ENCODE measurements at regions not wholly inside any gene's neighbourhood (a gene's known extent, or its start where the extent isn't known, plus 50 kb on each side); places are given as distances from the start of the nearest gene placed in this dataset.

DNA sequence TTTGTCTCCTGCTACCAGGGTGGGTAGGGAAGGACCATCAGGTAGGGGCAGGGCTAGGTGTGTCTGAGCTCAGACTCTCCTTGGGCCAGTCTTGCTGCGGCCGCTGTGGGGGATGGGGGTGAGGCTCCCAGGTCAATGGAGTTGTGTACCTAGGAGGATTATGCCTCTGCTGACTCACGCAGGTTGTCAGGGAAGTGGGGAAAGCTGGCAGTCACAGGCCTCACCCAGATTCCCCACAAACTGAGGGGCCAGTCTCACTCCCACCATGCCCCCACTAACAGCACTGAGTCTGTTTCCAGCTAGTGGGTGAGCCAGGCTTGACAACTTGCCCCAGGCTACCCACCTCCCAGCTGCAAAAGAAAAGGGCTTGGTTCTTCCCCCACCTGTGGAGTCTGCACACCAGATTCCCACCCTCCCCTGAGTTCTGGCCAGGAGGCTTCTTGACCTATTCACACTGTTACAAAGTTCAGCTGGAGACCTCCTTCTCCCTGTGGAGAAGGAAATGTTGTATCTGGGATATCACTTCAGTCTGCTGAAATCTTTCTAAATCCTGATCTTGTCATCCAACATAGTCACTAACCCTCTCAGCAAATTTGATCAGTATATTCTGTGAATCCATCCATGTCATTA is 69.2 kb upstream of the GJA8 start:
- TF ChIP-seq, protein P1, sequence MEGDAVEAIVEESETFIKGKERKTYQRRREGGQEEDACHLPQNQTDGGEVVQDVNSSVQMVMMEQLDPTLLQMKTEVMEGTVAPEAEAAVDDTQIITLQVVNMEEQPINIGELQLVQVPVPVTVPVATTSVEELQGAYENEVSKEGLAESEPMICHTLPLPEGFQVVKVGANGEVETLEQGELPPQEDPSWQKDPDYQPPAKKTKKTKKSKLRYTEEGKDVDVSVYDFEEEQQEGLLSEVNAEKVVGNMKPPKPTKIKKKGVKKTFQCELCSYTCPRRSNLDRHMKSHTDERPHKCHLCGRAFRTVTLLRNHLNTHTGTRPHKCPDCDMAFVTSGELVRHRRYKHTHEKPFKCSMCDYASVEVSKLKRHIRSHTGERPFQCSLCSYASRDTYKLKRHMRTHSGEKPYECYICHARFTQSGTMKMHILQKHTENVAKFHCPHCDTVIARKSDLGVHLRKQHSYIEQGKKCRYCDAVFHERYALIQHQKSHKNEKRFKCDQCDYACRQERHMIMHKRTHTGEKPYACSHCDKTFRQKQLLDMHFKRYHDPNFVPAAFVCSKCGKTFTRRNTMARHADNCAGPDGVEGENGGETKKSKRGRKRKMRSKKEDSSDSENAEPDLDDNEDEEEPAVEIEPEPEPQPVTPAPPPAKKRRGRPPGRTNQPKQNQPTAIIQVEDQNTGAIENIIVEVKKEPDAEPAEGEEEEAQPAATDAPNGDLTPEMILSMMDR (conservative IDR thresholded peaks at IDR 0.05; ENCODE audit: low read length) = no peak
- no peak for TF ChIP-seq EZH2phosphoT487 (IDR thresholded peaks at IDR 0.05; ENCODE audit: borderline replicate concordance, low read depth, low read length)

Data from OCI-LY7 (cell line).